ENCODE measurements at regions not wholly inside any gene's neighbourhood (a gene's known extent, or its start where the extent isn't known, plus 50 kb on each side); places are given as distances from the start of the nearest gene placed in this dataset.

DNA sequence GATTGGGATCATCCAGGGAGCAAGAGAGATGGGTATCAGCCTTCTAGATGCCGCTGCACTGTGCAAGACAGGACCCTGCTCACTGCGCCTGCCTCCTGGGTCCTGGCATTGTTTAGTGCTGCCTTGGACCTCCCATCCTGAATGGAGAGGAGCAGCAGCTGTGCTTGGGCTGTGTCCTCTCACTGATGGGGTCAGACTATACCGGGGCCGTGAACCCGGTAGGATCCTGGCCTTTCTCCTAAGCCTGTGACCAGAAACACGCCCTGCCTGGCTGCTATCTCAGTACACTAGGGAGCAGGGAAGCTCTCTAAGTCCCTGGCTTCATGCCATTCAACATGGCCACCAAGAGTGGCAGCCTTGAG, 309.4 kb upstream of the ZNF32 start:
- H3K9me3 ChIP-seq (ENCODE audit: control insufficient read depth in 2 of 2, low read length in 2 of 2) = no peaks in the 10 kb centered on the region
- no peak overlapping the region for H3K27ac ChIP-seq (ENCODE audit: low read depth in 2 of 2, low read length in 2 of 2)
- no peak overlapping the region for H3K4me3 ChIP-seq (ENCODE audit: low read length in 2 of 2)
- no peak overlapping the region for H3K9ac ChIP-seq (ENCODE audit: low read depth in 1 of 2, low read length in 2 of 2)
- H3K27me3 ChIP-seq (ENCODE audit: control insufficient read depth in 2 of 2, insufficient read depth in 2 of 2, low read length in 2 of 2) = no peaks in the 10 kb centered on the region
- H3K36me3 ChIP-seq (ENCODE audit: control insufficient read depth in 2 of 2, insufficient read depth in 2 of 2, low read length in 2 of 2) = no peaks in the 10 kb centered on the region
- H3K4me1 ChIP-seq (ENCODE audit: control insufficient read depth in 2 of 2, insufficient read depth in 2 of 2, low read length in 2 of 2) = no peaks in the 10 kb centered on the region

DNA sequence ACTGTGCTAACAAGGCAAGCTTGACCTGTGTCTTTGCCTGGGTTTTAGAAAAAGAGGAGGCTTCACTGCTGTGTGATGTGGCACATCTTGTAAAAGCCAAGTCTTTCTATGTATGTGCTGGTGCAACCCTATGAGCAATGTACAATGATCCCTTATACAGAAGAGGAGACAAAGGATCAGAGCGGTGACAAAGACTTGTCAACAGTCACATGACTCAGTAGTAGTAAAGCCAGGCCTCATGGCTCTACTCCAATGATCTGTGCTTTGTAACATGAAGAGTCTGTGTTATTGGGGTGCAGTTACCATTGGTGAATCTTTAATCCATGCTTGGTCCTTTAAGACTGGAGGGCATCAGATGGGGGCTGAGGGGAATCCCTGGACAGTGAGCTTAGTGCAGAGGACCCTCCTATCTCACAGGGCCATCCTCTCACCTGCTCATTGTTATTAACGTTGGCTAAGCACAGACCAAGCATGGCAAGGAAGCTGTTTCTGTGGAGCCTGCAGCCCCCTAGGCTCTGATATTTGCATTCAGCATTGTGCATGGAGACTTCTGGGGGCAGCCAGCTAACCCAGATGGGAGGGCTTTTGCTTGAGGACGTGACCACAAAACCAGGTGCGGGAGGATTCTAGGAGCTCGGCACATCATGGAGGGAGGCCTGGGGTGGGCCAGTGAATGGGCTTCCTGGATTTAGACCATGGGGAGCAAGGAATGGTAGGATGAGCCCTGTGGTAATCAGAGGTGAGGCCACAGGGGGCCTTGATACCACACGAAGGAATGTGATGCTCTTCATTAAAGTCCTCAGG, 308.8 kb upstream of the ZNF32 start:
- no peak overlapping the region for H3K4me3 ChIP-seq (ENCODE audit: low read length in 2 of 2)
- no peaks in the 10 kb centered on the region for H3K27me3 ChIP-seq (ENCODE audit: control insufficient read depth in 2 of 2, insufficient read depth in 2 of 2, low read length in 2 of 2)
- no peaks in the 10 kb centered on the region for H3K4me1 ChIP-seq (ENCODE audit: control insufficient read depth in 2 of 2, insufficient read depth in 2 of 2, low read length in 2 of 2)
- no peak overlapping the region for H3K27ac ChIP-seq (ENCODE audit: low read depth in 2 of 2, low read length in 2 of 2)
- H3K9me3 ChIP-seq (ENCODE audit: control insufficient read depth in 2 of 2, low read length in 2 of 2) = no peaks in the 10 kb centered on the region
- no peak overlapping the region for H3K9ac ChIP-seq (ENCODE audit: low read depth in 1 of 2, low read length in 2 of 2)
- no peaks in the 10 kb centered on the region for H3K36me3 ChIP-seq (ENCODE audit: control insufficient read depth in 2 of 2, insufficient read depth in 2 of 2, low read length in 2 of 2)

DNA sequence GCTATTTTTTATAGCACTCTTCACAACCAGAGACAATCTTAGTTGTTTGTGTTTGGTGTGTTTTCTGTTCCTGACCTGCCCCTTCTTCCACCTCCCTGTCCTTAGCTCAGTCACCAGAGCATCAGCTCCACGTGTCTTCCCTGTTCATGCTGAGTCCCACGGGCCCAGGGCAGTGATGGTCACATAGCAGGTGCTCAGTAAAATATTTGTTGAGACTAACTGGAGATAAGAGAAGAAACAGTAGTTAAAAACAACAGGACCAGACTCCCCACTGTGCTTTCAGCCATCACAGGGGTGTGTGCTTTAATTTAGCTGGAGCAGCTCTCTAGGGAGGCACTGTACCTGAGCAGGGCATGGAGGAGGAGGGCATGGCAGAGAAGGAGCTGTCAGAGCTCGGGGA, 307.3 kb upstream of the ZNF32 start:
- Histone ChIP-seq H3K4me1 (ENCODE audit: control insufficient read depth in 2 of 2, insufficient read depth in 2 of 2, low read length in 2 of 2) (no peaks in the 10 kb centered on the region), H3K27me3 (ENCODE audit: control insufficient read depth in 2 of 2, insufficient read depth in 2 of 2, low read length in 2 of 2) (no peaks in the 10 kb centered on the region), H3K9ac (ENCODE audit: low read depth in 1 of 2, low read length in 2 of 2) (no peak overlapping the region), H3K27ac (ENCODE audit: low read depth in 2 of 2, low read length in 2 of 2) (no peak overlapping the region), H3K4me3 (ENCODE audit: low read length in 2 of 2) (no peak overlapping the region), H3K9me3 (ENCODE audit: control insufficient read depth in 2 of 2, low read length in 2 of 2) (no peaks in the 10 kb centered on the region), H3K36me3 (ENCODE audit: control insufficient read depth in 2 of 2, insufficient read depth in 2 of 2, low read length in 2 of 2) (no peaks in the 10 kb centered on the region)

DNA sequence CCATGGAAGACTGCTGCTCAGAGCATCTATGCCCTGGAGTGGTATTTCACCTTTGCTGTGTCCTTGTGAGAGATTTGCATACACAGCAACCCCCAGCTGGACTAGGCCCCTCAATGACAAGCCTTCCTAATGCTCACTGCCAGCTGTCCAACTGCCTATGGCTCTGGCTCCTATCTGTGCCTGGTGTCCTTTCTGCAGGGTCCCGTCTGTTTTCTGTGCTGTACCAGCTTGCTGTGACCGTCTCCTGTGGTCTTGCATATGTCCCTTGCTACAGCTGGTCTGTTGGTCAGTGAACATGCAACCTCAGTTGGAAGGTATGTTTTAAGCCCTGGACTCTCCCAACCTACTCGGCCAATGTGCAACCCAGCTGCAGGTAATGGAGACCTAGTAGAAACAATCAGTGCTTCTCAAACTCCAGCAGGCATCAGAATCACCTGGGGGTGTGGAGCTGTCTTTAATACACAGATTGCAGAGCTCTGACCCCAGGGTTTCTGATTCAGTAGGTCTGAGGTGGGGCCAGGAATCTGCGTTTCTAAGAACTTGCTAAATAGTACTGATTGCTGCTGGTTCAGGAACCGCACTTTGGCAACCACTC, 306.4 kb upstream of the ZNF32 start:
- no peak overlapping the region for H3K9ac ChIP-seq (ENCODE audit: low read depth in 1 of 2, low read length in 2 of 2)
- no peaks in the 10 kb centered on the region for H3K9me3 ChIP-seq (ENCODE audit: control insufficient read depth in 2 of 2, low read length in 2 of 2)
- H3K4me1 ChIP-seq (ENCODE audit: control insufficient read depth in 2 of 2, insufficient read depth in 2 of 2, low read length in 2 of 2) = no peaks in the 10 kb centered on the region
- H3K4me3 ChIP-seq (ENCODE audit: low read length in 2 of 2) = no peak overlapping the region
- H3K27ac ChIP-seq (ENCODE audit: low read depth in 2 of 2, low read length in 2 of 2) = no peak overlapping the region
- no peaks in the 10 kb centered on the region for H3K36me3 ChIP-seq (ENCODE audit: control insufficient read depth in 2 of 2, insufficient read depth in 2 of 2, low read length in 2 of 2)
- no peaks in the 10 kb centered on the region for H3K27me3 ChIP-seq (ENCODE audit: control insufficient read depth in 2 of 2, insufficient read depth in 2 of 2, low read length in 2 of 2)

DNA sequence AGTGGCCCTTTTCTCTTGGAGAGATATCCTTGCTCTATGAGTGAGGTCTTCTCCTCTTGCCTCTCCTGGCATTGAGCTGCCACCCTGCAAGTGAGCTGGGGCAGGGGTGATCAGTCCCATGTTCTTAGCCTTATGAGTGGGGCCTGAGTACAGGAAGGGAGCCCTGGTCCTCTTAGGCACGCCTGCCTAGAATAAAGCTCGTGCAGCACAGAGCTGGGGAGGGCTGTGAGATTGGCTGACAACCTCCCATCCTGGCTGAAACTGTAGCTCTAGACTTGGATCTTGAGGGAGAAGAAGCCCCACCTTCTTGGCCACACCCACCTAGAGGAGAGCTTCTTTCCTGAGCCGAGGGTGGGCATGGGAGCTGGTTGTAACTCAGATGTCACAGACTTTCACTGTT, 305.0 kb upstream of the ZNF32 start:
- Histone ChIP-seq H3K9ac (ENCODE audit: low read depth in 1 of 2, low read length in 2 of 2) (no peak overlapping the region), H3K4me3 (ENCODE audit: low read length in 2 of 2) (no peak overlapping the region), H3K27ac (ENCODE audit: low read depth in 2 of 2, low read length in 2 of 2) (no peak overlapping the region), H3K36me3 (ENCODE audit: control insufficient read depth in 2 of 2, insufficient read depth in 2 of 2, low read length in 2 of 2) (no peaks in the 10 kb centered on the region), H3K9me3 (ENCODE audit: control insufficient read depth in 2 of 2, low read length in 2 of 2) (no peaks in the 10 kb centered on the region), H3K4me1 (ENCODE audit: control insufficient read depth in 2 of 2, insufficient read depth in 2 of 2, low read length in 2 of 2) (no peaks in the 10 kb centered on the region), H3K27me3 (ENCODE audit: control insufficient read depth in 2 of 2, insufficient read depth in 2 of 2, low read length in 2 of 2) (no peaks in the 10 kb centered on the region)

DNA sequence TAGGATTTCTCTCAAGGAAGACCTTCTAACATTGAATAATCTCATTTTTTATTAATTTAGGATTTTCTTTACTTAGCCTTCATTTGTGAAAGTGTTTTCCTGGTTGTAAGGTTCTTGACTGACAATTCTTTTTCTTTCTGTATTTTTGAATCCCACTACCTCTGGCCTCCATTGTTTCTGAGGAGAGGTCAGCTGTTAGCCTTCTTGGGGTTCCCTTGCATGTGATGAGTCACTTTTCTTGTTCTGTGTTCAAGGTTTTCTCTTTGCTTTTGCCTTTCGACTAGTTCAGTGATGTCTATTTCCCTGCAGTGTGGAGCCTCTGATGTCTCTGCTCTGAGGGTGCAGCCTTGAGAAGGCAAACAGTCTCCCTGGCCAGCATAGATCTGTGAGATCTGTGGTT, 304.1 kb upstream of the ZNF32 start:
- H3K4me1 ChIP-seq (ENCODE audit: control insufficient read depth in 2 of 2, insufficient read depth in 2 of 2, low read length in 2 of 2) = no peaks in the 10 kb centered on the region
- no peaks in the 10 kb centered on the region for H3K36me3 ChIP-seq (ENCODE audit: control insufficient read depth in 2 of 2, insufficient read depth in 2 of 2, low read length in 2 of 2)
- H3K9me3 ChIP-seq (ENCODE audit: control insufficient read depth in 2 of 2, low read length in 2 of 2) = no peaks in the 10 kb centered on the region
- no peaks in the 10 kb centered on the region for H3K27me3 ChIP-seq (ENCODE audit: control insufficient read depth in 2 of 2, insufficient read depth in 2 of 2, low read length in 2 of 2)
- no peak overlapping the region for H3K27ac ChIP-seq (ENCODE audit: low read depth in 2 of 2, low read length in 2 of 2)
- H3K4me3 ChIP-seq (ENCODE audit: low read length in 2 of 2) = no peak overlapping the region
- H3K9ac ChIP-seq (ENCODE audit: low read depth in 1 of 2, low read length in 2 of 2) = no peak overlapping the region

DNA sequence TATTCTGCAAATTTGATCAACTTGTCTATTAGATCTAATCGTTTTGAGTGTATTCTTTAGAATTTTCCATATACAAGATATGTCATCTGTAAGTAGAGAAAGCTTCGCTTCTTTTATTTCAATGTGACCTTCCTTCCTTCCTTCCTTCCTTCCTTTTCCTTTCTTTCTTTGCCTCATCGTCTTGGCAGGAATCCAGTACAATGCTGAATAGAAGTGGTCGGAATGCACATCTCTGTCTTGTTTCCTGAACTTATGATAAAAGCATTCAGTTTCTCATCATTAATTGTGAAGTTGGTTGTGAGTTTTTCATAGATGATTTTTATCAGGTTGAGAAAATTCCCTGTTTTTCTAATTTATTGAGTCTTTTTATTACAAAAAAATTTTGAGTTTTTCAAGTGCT, 300.7 kb upstream of the ZNF32 start:
- H3K4me1 ChIP-seq (ENCODE audit: control insufficient read depth in 2 of 2, insufficient read depth in 2 of 2, low read length in 2 of 2) = no peaks in the 10 kb centered on the region
- H3K27me3 ChIP-seq (ENCODE audit: control insufficient read depth in 2 of 2, insufficient read depth in 2 of 2, low read length in 2 of 2) = no peaks in the 10 kb centered on the region
- no peaks in the 10 kb centered on the region for H3K36me3 ChIP-seq (ENCODE audit: control insufficient read depth in 2 of 2, insufficient read depth in 2 of 2, low read length in 2 of 2)
- H3K27ac ChIP-seq (ENCODE audit: low read depth in 2 of 2, low read length in 2 of 2) = no peak overlapping the region
- H3K9ac ChIP-seq (ENCODE audit: low read depth in 1 of 2, low read length in 2 of 2) = no peak overlapping the region
- H3K4me3 ChIP-seq (ENCODE audit: low read length in 2 of 2) = no peak overlapping the region
- no peaks in the 10 kb centered on the region for H3K9me3 ChIP-seq (ENCODE audit: control insufficient read depth in 2 of 2, low read length in 2 of 2)

DNA sequence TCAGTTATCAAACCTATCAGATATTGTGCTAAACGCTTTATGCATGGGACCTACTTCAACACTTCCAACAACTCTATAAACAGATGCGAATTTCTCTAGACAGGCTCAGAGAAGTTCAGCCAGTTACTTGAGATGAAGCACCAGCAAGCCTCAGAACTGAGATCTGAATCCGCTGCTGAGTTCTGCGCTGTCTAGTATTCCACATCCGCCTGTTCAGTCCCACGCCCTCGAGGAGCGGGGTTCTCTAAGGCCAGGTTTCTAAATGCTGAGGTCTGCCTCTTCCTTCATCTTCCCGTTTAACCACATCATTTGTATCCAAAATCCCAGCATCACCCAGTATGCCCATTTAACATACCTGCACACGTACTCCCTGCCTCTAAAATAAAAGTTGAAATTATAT, 297.8 kb upstream of the ZNF32 start:
- H3K4me1 ChIP-seq (ENCODE audit: control insufficient read depth in 2 of 2, insufficient read depth in 2 of 2, low read length in 2 of 2) = no peaks in the 10 kb centered on the region
- H3K9ac ChIP-seq (ENCODE audit: low read depth in 1 of 2, low read length in 2 of 2) = no peak overlapping the region
- no peaks in the 10 kb centered on the region for H3K9me3 ChIP-seq (ENCODE audit: control insufficient read depth in 2 of 2, low read length in 2 of 2)
- no peaks in the 10 kb centered on the region for H3K36me3 ChIP-seq (ENCODE audit: control insufficient read depth in 2 of 2, insufficient read depth in 2 of 2, low read length in 2 of 2)
- no peak overlapping the region for H3K4me3 ChIP-seq (ENCODE audit: low read length in 2 of 2)
- H3K27me3 ChIP-seq (ENCODE audit: control insufficient read depth in 2 of 2, insufficient read depth in 2 of 2, low read length in 2 of 2) = no peaks in the 10 kb centered on the region
- H3K27ac ChIP-seq (ENCODE audit: low read depth in 2 of 2, low read length in 2 of 2) = no peak overlapping the region

DNA sequence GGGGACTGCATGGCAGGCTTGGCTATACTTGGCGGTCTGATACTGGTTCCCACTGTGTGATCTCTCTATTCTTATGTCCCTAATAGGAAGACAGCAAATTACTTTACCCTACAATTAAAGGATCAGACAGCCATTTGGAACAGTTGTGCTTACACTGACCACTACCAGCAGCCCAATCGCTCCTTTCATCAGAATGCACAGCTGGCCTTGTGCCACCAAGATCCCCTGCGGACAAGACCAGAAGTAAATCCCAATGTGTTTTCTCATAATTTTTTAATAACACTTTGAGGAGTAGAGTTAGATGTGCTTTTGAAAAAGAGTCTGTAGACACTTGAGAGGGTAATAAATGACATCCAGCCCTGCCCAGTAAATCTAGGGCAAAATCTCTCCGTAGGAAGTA, 297.2 kb upstream of the ZNF32 start:
- Histone ChIP-seq H3K4me3 (ENCODE audit: low read length in 2 of 2) (no peak overlapping the region), H3K9ac (ENCODE audit: low read depth in 1 of 2, low read length in 2 of 2) (no peak overlapping the region), H3K9me3 (ENCODE audit: control insufficient read depth in 2 of 2, low read length in 2 of 2) (no peaks in the 10 kb centered on the region)

DNA sequence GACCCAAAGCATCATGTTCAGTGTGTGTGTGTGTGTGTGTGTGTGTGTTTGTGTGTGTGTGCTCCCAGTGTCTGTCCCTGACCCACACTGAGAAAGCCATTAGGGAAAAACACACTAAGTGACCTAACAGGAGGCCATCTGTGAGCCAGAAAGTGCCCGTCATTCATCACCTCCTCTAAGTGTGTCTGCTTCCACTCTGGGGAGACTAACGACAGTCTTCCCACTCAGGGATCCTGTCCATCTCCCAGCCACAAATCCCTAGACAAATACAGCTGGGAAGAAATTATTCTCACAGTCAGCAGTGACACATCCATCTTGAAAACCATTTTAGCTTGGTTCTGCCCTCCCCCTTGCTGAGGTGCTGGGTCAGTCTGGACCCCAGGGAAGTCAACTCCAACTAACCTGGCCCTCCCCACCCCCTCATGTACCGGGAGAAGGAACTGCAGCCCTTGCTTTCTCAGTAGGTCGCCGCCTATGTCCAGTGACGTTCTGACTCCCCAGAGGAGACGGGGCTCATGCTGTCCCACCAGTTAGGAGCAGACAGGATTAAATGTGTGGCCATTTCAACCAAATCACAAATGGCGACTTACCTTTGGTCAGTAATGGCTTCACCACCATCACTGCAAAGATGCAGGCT, 296.5 kb upstream of the ZNF32 start:
- H3K4me1 ChIP-seq (ENCODE audit: control insufficient read depth in 2 of 2, insufficient read depth in 2 of 2, low read length in 2 of 2) = no peaks in the 10 kb centered on the region
- no peak overlapping the region for H3K27ac ChIP-seq (ENCODE audit: low read depth in 2 of 2, low read length in 2 of 2)
- no peak overlapping the region for H3K9ac ChIP-seq (ENCODE audit: low read depth in 1 of 2, low read length in 2 of 2)
- no peaks in the 10 kb centered on the region for H3K9me3 ChIP-seq (ENCODE audit: control insufficient read depth in 2 of 2, low read length in 2 of 2)
- H3K36me3 ChIP-seq (ENCODE audit: control insufficient read depth in 2 of 2, insufficient read depth in 2 of 2, low read length in 2 of 2) = no peaks in the 10 kb centered on the region
- H3K27me3 ChIP-seq (ENCODE audit: control insufficient read depth in 2 of 2, insufficient read depth in 2 of 2, low read length in 2 of 2) = no peaks in the 10 kb centered on the region
- H3K4me3 ChIP-seq (ENCODE audit: low read length in 2 of 2) = no peak overlapping the region

More for the DNA sequence above, 297.2 kb upstream of the ZNF32 start:
- Histone ChIP-seq H3K27me3 (ENCODE audit: control insufficient read depth in 2 of 2, insufficient read depth in 2 of 2, low read length in 2 of 2) (no peaks in the 10 kb centered on the region), H3K36me3 (ENCODE audit: control insufficient read depth in 2 of 2, insufficient read depth in 2 of 2, low read length in 2 of 2) (no peaks in the 10 kb centered on the region), H3K4me1 (ENCODE audit: control insufficient read depth in 2 of 2, insufficient read depth in 2 of 2, low read length in 2 of 2) (no peaks in the 10 kb centered on the region), H3K27ac (ENCODE audit: low read depth in 2 of 2, low read length in 2 of 2) (no peak overlapping the region)

Data from mucosa of rectum (tissue), 2 donors.